ENCODE measurements at regions not wholly inside any gene's neighbourhood (a gene's known extent, or its start where the extent isn't known, plus 50 kb on each side); places are given as distances from the start of the nearest gene placed in this dataset.
"Not testable (repeated sequence)": the region's sequence is repeated elsewhere in the genome, so short reads cannot be mapped to it uniquely, and the experiment has no call there.

DNA sequence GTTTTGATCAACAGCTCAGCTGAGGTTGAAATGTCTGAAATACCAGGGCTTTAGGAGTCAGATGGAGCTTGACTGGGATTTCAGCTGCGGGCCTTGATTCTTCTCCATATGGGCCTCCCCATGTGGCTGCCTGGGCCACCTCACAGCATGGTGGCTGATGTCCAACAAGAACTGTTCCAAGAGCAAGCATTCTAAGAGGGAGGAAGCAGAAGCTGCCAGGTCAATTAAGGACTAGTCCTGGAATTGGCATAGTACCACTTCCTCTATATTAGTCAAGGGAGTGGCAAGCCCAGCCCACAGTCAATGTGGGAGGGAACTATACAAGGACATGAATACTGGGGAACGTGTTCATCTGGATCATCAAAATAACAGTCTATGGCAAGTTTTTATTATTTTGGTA, 181.7 kb upstream of the ANKRD28 start:
- in situ Hi-C loops (cut with HindIII; ENCODE audit: low sequenced_read_pairs), result no loop called here
- peak; percentile 90 for DNase-seq (ENCODE audit: low spot score)

GRCh38 chr3:15979900-15980299, 182.1 kb upstream of the ANKRD28 start:
- no peak for DNase-seq (ENCODE audit: low spot score)
- in situ Hi-C loops (cut with HindIII; ENCODE audit: low sequenced_read_pairs), result no loop called here

DNA sequence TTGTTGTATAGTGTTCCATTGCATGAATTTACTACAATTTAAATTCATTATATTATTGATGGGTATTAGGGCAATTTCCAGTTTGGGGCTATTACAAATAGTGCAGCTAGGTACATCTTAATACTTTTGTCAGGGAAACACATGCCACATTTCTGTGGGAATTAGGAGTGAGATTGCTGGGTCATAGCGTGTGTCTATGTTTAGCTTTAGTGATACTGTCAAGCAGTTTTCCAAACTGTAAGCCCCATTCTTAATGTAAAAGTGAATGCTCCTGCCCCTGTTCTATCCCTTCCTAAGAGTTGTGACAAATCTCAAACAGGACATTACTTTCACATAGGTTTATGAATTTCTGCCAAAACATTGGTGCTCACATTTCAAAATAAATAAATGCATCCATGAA, 184.5 kb upstream of the ANKRD28 start:
- in situ Hi-C loops (cut with HindIII; ENCODE audit: low sequenced_read_pairs), result no loop called here
- no peak for DNase-seq (ENCODE audit: low spot score)

DNA sequence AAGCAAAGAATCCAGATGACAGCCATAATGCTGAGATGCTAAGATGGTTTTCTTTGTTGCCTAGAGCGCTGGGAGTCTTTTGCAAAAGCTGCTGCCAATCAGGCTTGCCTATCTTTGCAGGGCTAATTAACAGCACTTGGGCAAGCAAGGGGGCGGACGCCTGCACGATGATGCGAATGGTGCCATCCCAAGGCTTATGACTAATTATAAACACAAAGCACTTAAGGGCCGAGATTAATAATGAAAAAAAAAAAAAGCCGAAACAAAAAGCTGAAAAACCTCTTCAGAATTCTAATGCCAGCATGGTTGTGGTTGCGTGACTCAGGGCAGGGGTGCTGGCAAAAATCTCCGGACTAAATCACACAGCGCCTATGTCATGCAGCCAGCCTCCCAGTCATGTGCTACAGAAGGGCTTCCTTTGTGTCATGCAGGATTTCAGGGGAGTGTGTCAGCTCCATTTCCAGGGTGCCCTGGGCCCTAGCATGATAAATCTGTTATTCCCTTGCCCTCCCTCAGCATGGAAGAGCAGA, 185.0 kb upstream of the ANKRD28 start:
- in situ Hi-C loops (cut with HindIII; ENCODE audit: low sequenced_read_pairs), result no loop called here
- DNase-seq (ENCODE audit: low spot score), result peak; percentile 80

GRCh38 chr3:15983232-15983631, 185.5 kb upstream of the ANKRD28 start:
- no peak for DNase-seq (ENCODE audit: low spot score)

GRCh38 chr3:15983693-15984092, 185.9 kb upstream of the ANKRD28 start:
- in situ Hi-C loops (cut with HindIII; ENCODE audit: low sequenced_read_pairs), result no loop called here
- no peak for DNase-seq (ENCODE audit: low spot score)

More at GRCh38 chr3:15983232-15983631, 185.5 kb upstream of the ANKRD28 start:
- in situ Hi-C loops (cut with HindIII; ENCODE audit: low sequenced_read_pairs), result no loop called here

- DNase-seq (ENCODE audit: low spot score), result no peak
- in situ Hi-C loops (cut with HindIII; ENCODE audit: low sequenced_read_pairs), result no loop called here
Observed at GRCh38 chr3:15989419-15989818, 185.1 kb upstream of the GALNT15 start.

- DNase-seq (ENCODE audit: low spot score); in situ Hi-C loops (cut with HindIII; ENCODE audit: low sequenced_read_pairs): not testable (repeated sequence)
Observed at GRCh38 chr3:15993660-15994059, 180.8 kb upstream of the GALNT15 start.

DNA sequence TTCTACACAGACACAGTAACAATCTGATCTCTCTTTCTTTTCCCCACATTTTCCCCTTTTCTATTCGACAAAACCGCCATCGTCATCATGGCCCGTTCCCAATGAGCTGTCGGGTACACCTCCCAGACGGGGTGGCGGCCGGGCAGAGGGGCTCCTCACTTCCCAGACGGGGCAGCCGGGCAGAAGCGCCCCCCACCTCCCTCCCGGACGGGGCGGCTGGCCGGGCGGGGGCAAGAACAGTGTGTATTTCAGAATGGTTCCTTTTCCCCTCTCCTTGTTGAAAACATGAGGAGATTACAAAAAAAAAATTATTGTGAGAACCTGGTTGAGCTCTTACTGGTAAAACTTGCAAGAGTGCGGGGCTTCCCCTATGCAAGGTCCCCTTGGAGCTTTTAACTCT, 178.0 kb upstream of the GALNT15 start:
- in situ Hi-C loops (cut with HindIII; ENCODE audit: low sequenced_read_pairs); DNase-seq (ENCODE audit: low spot score): not testable (repeated sequence)

GRCh38 chr3:15997274-15997943, 177.1 kb upstream of the GALNT15 start:
- in situ Hi-C loops (cut with HindIII; ENCODE audit: low sequenced_read_pairs), result no loop called here
- no peak for DNase-seq (ENCODE audit: low spot score)

GRCh38 chr3:15998911-15999310, 175.6 kb upstream of the GALNT15 start:
- DNase-seq (ENCODE audit: low spot score), result no peak
- in situ Hi-C loops (cut with HindIII; ENCODE audit: low sequenced_read_pairs), result no loop called here

GRCh38 chr3:16004812-16005211, 169.7 kb upstream of the GALNT15 start:
- in situ Hi-C loops (cut with HindIII; ENCODE audit: low sequenced_read_pairs), result no loop called here
- DNase-seq (ENCODE audit: low spot score), result no peak

DNA sequence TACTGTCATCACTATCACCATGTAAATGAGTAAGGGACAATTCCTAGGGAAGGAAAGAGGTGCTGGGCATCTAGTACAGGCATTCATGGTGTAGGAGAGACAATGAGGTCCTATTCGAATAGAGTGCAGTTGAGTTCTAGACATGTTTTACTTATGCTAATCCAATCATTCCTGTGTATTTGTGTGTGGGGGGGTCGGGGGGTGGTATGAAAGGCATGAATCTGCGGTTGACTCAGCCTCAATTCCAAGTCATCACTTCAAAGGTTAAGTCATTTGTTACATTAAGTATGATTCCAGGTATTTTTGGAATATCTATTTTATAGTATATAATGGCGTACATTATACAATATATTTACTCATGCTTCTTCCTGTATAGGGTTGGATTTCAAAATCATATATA, 163.1 kb upstream of the GALNT15 start:
- no peak for DNase-seq (ENCODE audit: low spot score)
- in situ Hi-C loops (cut with HindIII; ENCODE audit: low sequenced_read_pairs), result no loop called here

DNA sequence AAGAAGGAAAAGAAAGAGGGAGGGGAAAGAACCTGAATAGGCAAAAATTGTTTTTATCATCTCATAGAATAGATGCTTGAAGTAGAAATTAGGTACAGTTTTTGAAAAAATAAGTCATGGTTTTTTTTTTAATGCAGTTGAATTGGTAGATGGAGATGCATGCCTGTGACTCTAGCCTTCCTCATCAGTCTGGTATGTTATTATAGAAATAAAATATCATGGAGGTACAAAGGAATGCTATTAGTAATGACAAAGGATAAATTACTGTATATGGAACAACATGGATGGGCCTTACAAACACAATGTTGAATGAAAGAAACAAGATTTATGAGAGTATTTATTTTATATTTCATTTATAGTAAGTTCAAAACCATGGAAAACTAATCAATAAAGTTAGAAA, 162.4 kb upstream of the GALNT15 start:
- in situ Hi-C loops (cut with HindIII; ENCODE audit: low sequenced_read_pairs), result no loop called here
- DNase-seq (ENCODE audit: low spot score), result no peak

- in situ Hi-C loops (cut with HindIII; ENCODE audit: low sequenced_read_pairs), result no loop called here
- DNase-seq (ENCODE audit: low spot score), result no peak
Observed at GRCh38 chr3:16013568-16013967, 160.9 kb upstream of the GALNT15 start.

GRCh38 chr3:16021801-16022200, 152.7 kb upstream of the GALNT15 start:
- in situ Hi-C loops (cut with HindIII; ENCODE audit: low sequenced_read_pairs); DNase-seq (ENCODE audit: low spot score): not testable (repeated sequence)

DNA sequence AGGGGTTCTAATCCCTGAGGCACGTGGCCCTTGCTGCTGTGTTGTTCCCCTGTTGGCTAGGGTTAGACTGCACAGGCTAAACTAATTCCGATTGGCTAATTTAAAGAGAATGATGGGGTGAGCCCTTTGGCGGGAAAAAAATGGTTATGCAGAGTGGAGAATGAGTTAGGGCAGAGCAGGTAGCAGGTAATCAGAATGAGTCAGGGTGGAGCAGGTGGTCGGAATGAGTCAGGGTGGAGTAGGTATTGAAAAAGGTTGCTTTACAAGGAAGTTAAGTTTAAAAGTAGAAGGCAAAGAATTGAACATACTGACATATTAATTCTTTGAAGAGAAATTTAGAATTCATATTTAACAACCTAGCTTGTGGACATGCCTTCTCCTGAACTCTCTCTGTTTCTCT, 150.6 kb upstream of the GALNT15 start:
- DNase-seq (ENCODE audit: low spot score); in situ Hi-C loops (cut with HindIII; ENCODE audit: low sequenced_read_pairs): not testable (repeated sequence)

- DNase-seq (ENCODE audit: low spot score), result no peak
- in situ Hi-C loops (cut with HindIII; ENCODE audit: low sequenced_read_pairs), result no loop called here
Observed at GRCh38 chr3:16024548-16024947, 149.9 kb upstream of the GALNT15 start.

GRCh38 chr3:16026753-16027152, 147.7 kb upstream of the GALNT15 start:
- in situ Hi-C loops (cut with HindIII; ENCODE audit: low sequenced_read_pairs), result no loop called here
- DNase-seq (ENCODE audit: low spot score), result no peak

GRCh38 chr3:16028604-16029003, 145.9 kb upstream of the GALNT15 start:
- no peak for DNase-seq (ENCODE audit: low spot score)
- in situ Hi-C loops (cut with HindIII; ENCODE audit: low sequenced_read_pairs), result no loop called here

DNA sequence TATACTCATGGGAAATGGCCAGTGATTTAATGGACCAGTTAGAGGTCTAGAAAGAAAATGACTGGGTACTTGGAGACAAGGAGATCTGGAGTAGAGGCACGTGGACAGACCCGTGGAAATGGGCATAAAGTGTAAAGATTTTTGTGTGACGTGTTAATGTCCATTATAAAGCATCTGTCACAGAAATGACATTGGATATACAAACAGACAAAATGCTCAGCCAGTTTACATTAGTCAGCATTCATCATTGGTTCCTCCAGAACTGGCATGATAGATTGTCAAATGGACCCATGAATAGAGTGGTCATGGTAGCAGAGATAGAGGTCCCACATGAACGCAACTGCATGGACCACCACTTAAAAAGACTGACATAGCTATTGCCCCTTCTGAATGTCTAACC, 144.1 kb upstream of the GALNT15 start:
- in situ Hi-C loops (cut with HindIII; ENCODE audit: low sequenced_read_pairs), result no loop called here
- DNase-seq (ENCODE audit: low spot score), result no peak

Data from G401 (cell line).